ENCODE measurements at regions not wholly inside any gene's neighbourhood (a gene's known extent, or its start where the extent isn't known, plus 50 kb on each side); places are given as distances from the start of the nearest gene placed in this dataset.

DNA sequence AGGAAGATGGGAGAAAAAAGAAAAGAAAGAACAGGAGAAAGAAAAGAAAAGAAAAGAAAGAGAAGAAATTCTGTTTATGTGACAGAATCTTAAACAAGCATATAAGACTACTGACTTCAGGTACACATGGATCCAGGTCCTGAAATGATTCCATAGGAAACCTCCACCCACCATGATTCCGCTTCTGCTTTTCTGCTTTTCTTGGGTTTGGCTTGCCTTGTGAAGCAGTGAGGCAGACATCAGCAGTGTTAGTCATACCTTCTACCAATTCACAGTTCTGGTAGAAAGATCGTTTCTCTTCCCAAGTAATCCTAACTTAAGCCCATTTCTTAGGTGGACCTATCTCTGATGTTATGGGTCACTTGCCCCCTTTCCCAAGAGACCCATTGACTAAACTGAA lies 660.1 kb upstream of the RBFOX1 start:
- FAIRE-seq, result no peak
- Histone ChIP-seq H3K36me3 (ENCODE audit: control insufficient read depth in 2 of 2, extremely low read depth in 1 of 2, insufficient read depth in 2 of 2, low read length in 2 of 2) (no peaks in the 10 kb centered on the region), H3K79me2 (ENCODE audit: control insufficient read depth, insufficient read depth, low read length) (no peaks in the 10 kb centered on the region), H4K20me1 (replicated peaks; ENCODE audit: control insufficient read depth, extremely low read depth, insufficient read depth, low read length) (no peaks in the 10 kb centered on the region), H3K4me2 (ENCODE audit: insufficient read depth, low read length) (no peak overlapping the region), H3K9ac (replicated peaks; ENCODE audit: extremely low read depth, insufficient read depth, low read length) (no peak overlapping the region), H3K4me3 (replicated peaks in 1 of 3; ENCODE audit: insufficient read depth in 1 of 3, low read depth in 1 of 3, low read length in 3 of 3) (no peak overlapping the region), H3K27ac (ENCODE audit: insufficient read depth, low read depth, low read length) (no peak overlapping the region), H3K9me3 (replicated peaks; ENCODE audit: control insufficient read depth, insufficient read depth, low read length) (peaks cover 3% of the 10 kb centered on the region), H3K9me1 (replicated peaks; ENCODE audit: control insufficient read depth, extremely low read depth, insufficient read depth, low read length) (no peaks in the 10 kb centered on the region), H3K4me1 (ENCODE audit: control insufficient read depth, extremely low read depth, insufficient read depth, low read length) (no peaks in the 10 kb centered on the region), H2AFZ (ENCODE audit: low read depth, low read length) (no peak overlapping the region), H3K27me3 (ENCODE audit: control insufficient read depth in 2 of 2, insufficient read depth in 2 of 2, low read length in 2 of 2) (no peaks in the 10 kb centered on the region)
- ChIA-PET POLR2A (no interaction called here), CTCF (no interaction called here)
- no peak for DNase-seq (ENCODE audit: low read depth, low spot score)
- no TSS peak for BruUV-seq (replicated peaks)
- no peak for TF ChIP-seq GATA2 (IDR thresholded peaks at IDR 0.05; ENCODE audit: insufficient read depth, insufficient read length, low read depth, low read length)
- no peak for TF ChIP-seq EZH2 (IDR thresholded peaks at IDR 0.05; ENCODE audit: borderline replicate concordance, low read depth, low read length, severe bottlenecking)
- TF ChIP-seq FOS (IDR thresholded peaks at IDR 0.05; ENCODE audit: borderline replicate concordance, insufficient read depth, low read length), result no peak
- TF ChIP-seq, protein P1, sequence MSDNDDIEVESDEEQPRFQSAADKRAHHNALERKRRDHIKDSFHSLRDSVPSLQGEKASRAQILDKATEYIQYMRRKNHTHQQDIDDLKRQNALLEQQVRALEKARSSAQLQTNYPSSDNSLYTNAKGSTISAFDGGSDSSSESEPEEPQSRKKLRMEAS (IDR thresholded peaks at IDR 0.05; ENCODE audit: insufficient read depth, insufficient read length), result no peak
- no peak for TF ChIP-seq JUN (IDR thresholded peaks at IDR 0.05; ENCODE audit: borderline replicate concordance, insufficient read depth, insufficient read length, low read depth)
- TF ChIP-seq POLR2A (IDR thresholded peaks at IDR 0.05; ENCODE audit: low read depth, low read length), result no peak
- TF ChIP-seq, protein P2, sequence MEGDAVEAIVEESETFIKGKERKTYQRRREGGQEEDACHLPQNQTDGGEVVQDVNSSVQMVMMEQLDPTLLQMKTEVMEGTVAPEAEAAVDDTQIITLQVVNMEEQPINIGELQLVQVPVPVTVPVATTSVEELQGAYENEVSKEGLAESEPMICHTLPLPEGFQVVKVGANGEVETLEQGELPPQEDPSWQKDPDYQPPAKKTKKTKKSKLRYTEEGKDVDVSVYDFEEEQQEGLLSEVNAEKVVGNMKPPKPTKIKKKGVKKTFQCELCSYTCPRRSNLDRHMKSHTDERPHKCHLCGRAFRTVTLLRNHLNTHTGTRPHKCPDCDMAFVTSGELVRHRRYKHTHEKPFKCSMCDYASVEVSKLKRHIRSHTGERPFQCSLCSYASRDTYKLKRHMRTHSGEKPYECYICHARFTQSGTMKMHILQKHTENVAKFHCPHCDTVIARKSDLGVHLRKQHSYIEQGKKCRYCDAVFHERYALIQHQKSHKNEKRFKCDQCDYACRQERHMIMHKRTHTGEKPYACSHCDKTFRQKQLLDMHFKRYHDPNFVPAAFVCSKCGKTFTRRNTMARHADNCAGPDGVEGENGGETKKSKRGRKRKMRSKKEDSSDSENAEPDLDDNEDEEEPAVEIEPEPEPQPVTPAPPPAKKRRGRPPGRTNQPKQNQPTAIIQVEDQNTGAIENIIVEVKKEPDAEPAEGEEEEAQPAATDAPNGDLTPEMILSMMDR (IDR thresholded peaks at IDR 0.05; ENCODE audit: extremely low read depth in 1 of 2, insufficient read depth in 1 of 2, low read depth in 1 of 2, low read length in 2 of 2), result no peak
- dilution Hi-C loops (cut with MboI; ENCODE audit: extremely low pct_ligation_motif_present, low sequenced_read_pairs), result no loop called here
- intact Hi-C loops (cut with micrococcal nuclease), result no loop called here
